Hepatocyte (in vitro differentiated cells): ENCODE measurements at regions not wholly inside any gene's neighbourhood (a gene's known extent, or its start where the extent isn't known, plus 50 kb on each side); places are given as distances from the start of the nearest gene placed in this dataset.

Experiments used
- DNase-seq: peaks from one replicate; pipeline ENCODE4 v3.0.0-alpha.2; 2016; ENCODE audit warnings: low spot score
- H2AFZ ChIP-seq: fragments of 200-600 bp; sonication (generic); 2 replicates; pipeline ENCODE4 v1.6.0; 2016; ENCODE audit warnings: antibody characterized with exemption, mild to moderate bottlenecking
- H3K27ac ChIP-seq: fragments of 200-600 bp; sonication (generic); 2 replicates; pipeline ENCODE4 v1.5.1; 2016; ENCODE audit warnings: mild to moderate bottlenecking
- H3K27me3 ChIP-seq: fragments of 200-600 bp; sonication (generic); 2 replicates; pipeline ENCODE4 v1.6.1; 2016
- H3K36me3 ChIP-seq: fragments of 200-600 bp; sonication (generic); replicated peaks from 2 replicates; pipeline ENCODE4 v1.5.1; 2016; ENCODE audit warnings: low read depth; ENCODE audit not compliant: insufficient read depth
- H3K4me1 ChIP-seq: fragments of 200-600 bp; sonication (generic); 2 replicates; pipeline ENCODE4 v1.5.1; 2016; ENCODE audit warnings: mild to moderate bottlenecking, moderate library complexity; ENCODE audit not compliant: insufficient read depth
- H3K4me2 ChIP-seq: fragments of 200-600 bp; sonication (generic); 2 replicates; pipeline ENCODE4 v1.6.0; 2016
- H3K4me3 ChIP-seq: fragments of 200-600 bp; sonication (generic); 2 replicates; pipeline ENCODE4 v1.5.1; 2016; ENCODE audit warnings: mild to moderate bottlenecking
- H3K79me2 ChIP-seq: fragments of 200-600 bp; sonication (generic); 2 replicates; pipeline ENCODE4 v1.6.0; 2017; ENCODE audit warnings: mild to moderate bottlenecking
- H3K9me2 ChIP-seq: fragments of 200-600 bp; sonication (generic); replicated peaks from 2 replicates; pipeline ENCODE4 v1.6.0; 2017; ENCODE audit warnings: mild to moderate bottlenecking; ENCODE audit not compliant: insufficient read depth
- H3K9me3 ChIP-seq: fragments of 200-600 bp; sonication (generic); 2 replicates; pipeline ENCODE4 v1.5.1; 2016; ENCODE audit warnings: low read depth, mild to moderate bottlenecking
- H4K20me1 ChIP-seq: fragments of 200-600 bp; sonication (generic); 2 replicates; pipeline ENCODE4 v1.6.0; 2016; ENCODE audit warnings: mild to moderate bottlenecking; ENCODE audit not compliant: insufficient read depth, poor library complexity, severe bottlenecking
- EZH2 ChIP-seq: fragments of 200-600 bp; sonication (generic); IDR thresholded peaks from 2 replicates; pipeline ENCODE4 v1.6.1; 2016; ENCODE audit warnings: antibody characterized with exemption, mild to moderate bottlenecking, borderline replicate concordance
- EZH2phosphoT487 ChIP-seq: fragments of 200-600 bp; sonication (generic); IDR thresholded peaks from one replicate; pipeline ENCODE4 v1.6.1; 2018; ENCODE audit warnings: antibody characterized with exemption, mild to moderate bottlenecking, low read depth, moderate library complexity; ENCODE audit not compliant: unreplicated experiment, severe bottlenecking
- WGBS: methylation state at CpG from one replicate; pipeline ENCODE4 v1.1.6; 2016; ENCODE audit warnings: low lambda C conversion rate; ENCODE audit errors: missing lambda C conversion rate; 5-methylcytosine and 5-hydroxymethylcytosine counted together
- TF ChIP-seq, protein P1 (sequence below): fragments of 200-600 bp; sonication (generic); IDR thresholded peaks from 2 replicates; pipeline ENCODE4 v1.5.1; 2016; ENCODE audit warnings: antibody characterized with exemption, mild to moderate bottlenecking; ENCODE audit not compliant: poor library complexity

DNA sequence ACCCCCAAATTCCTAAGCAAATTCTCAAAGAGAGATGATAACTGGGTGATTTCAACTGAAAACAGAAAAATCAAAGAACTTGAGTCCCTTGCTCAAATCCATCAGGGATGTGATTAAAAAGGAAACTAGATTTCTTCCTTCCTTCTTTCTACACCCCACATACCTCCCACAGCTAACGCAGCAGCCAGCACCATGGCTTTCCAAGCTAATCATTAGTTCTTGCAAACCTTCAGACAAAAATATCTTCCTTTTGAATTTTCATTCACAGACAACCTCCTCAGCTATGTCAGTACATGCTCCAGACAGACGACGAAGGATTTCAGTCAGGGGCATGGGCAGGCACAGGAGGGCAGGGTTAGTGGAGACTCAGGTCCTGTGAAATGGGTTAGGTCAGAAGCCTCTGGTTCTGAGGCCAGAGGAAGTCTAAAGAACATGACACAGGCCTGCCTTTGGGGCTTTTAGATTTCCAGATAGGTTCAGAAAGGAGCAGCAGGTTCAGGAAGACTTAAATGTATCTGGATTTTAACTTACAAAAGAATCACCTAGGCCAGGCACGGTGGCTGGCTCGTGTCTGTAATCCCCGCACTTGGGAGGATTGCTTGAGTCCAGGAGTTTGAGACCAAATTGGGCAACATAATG lies 173.7 kb upstream of the NFIB start:
- Histone ChIP-seq H3K36me3 (no peaks in the 10 kb centered on the region), H3K4me2 (no peak overlapping the region), H3K27ac (no peak overlapping the region), H2AFZ (no peak overlapping the region), H3K9me2 (no peaks in the 10 kb centered on the region), H3K27me3 (no peaks in the 10 kb centered on the region), H3K79me2 (no peaks in the 10 kb centered on the region), H4K20me1 (no peaks in the 10 kb centered on the region), H3K9me3 (no peaks in the 10 kb centered on the region), H3K4me1 (no peaks in the 10 kb centered on the region), H3K4me3 (no peak overlapping the region)
- DNase-seq = no peak
- 77% methylated on average over 6 of the region's 6 CpGs for whole genome bisulfite sequencing
- TF ChIP-seq EZH2phosphoT487 = no peak
- TF ChIP-seq, protein P1, sequence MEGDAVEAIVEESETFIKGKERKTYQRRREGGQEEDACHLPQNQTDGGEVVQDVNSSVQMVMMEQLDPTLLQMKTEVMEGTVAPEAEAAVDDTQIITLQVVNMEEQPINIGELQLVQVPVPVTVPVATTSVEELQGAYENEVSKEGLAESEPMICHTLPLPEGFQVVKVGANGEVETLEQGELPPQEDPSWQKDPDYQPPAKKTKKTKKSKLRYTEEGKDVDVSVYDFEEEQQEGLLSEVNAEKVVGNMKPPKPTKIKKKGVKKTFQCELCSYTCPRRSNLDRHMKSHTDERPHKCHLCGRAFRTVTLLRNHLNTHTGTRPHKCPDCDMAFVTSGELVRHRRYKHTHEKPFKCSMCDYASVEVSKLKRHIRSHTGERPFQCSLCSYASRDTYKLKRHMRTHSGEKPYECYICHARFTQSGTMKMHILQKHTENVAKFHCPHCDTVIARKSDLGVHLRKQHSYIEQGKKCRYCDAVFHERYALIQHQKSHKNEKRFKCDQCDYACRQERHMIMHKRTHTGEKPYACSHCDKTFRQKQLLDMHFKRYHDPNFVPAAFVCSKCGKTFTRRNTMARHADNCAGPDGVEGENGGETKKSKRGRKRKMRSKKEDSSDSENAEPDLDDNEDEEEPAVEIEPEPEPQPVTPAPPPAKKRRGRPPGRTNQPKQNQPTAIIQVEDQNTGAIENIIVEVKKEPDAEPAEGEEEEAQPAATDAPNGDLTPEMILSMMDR = no peak
- no peak for TF ChIP-seq EZH2

DNA sequence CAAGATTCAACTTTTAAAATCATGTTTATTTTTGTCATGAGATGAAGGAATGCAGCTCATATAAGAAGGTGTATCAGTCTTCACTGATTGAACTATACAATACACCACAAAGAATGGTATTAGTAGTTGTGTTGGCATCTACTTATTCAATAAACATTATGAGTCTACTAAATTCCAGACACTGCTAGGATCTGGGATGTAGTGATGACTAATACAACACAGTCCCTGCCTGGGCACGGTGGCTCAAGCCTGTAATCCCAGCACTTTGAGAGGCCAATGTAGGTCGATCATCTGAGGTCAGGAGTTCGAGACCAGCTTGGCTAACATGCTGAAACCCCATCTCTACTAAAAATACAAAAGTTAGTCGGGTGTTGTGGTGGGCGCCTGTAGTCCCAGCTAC lies 171.4 kb upstream of the NFIB start:
- H3K36me3 ChIP-seq = no peaks in the 10 kb centered on the region
- no peaks in the 10 kb centered on the region for H3K9me2 ChIP-seq
- no peaks in the 10 kb centered on the region for H3K27me3 ChIP-seq
- no peaks in the 10 kb centered on the region for H4K20me1 ChIP-seq
- no peak overlapping the region for H3K4me2 ChIP-seq
- DNase-seq = no peak
- H3K9me3 ChIP-seq = no peaks in the 10 kb centered on the region
- WGBS = 82% methylated on average over 5 of the region's 5 CpGs
- no peaks in the 10 kb centered on the region for H3K79me2 ChIP-seq
- H3K4me1 ChIP-seq = no peaks in the 10 kb centered on the region
- H2AFZ ChIP-seq = no peak overlapping the region
- H3K4me3 ChIP-seq = no peak overlapping the region
- H3K27ac ChIP-seq = no peak overlapping the region
- TF ChIP-seq EZH2 = no peak
- TF ChIP-seq EZH2phosphoT487 = no peak
- TF ChIP-seq, protein P1 = no peak

DNA sequence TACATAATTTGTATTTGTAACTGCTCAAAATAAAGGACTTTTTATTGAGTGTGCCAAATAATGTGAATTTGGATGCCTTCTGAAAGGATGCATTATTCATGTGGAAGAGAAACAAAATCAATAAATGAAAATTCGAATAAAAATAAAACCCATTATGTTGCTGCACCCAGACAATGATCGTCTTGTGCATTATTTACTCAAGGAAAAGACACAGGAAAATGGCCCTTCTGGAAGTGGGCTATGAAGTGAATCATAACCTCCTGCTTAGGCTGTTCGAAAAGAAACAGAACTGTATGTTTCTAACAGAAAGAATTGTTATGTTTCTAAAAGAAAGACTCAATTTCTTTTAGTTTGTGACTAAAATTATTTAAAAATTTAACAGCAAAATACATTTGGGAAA lies 168.9 kb upstream of the NFIB start:
- WGBS = 82% methylated on average over 3 of the region's 3 CpGs
- no peaks in the 10 kb centered on the region for H3K79me2 ChIP-seq
- H3K9me3 ChIP-seq = no peaks in the 10 kb centered on the region
- TF ChIP-seq EZH2phosphoT487 = no peak
- TF ChIP-seq, protein P1 = no peak
- no peak for TF ChIP-seq EZH2
- no peaks in the 10 kb centered on the region for H3K27me3 ChIP-seq
- H3K4me2 ChIP-seq = no peak overlapping the region
- no peak overlapping the region for H2AFZ ChIP-seq
- no peak overlapping the region for H3K27ac ChIP-seq
- H3K4me1 ChIP-seq = no peaks in the 10 kb centered on the region
- H3K4me3 ChIP-seq = no peak overlapping the region
- no peaks in the 10 kb centered on the region for H3K36me3 ChIP-seq
- DNase-seq = no peak
- H3K9me2 ChIP-seq = no peaks in the 10 kb centered on the region
- H4K20me1 ChIP-seq = no peaks in the 10 kb centered on the region

- 65% methylated on average over 3 of the region's 3 CpGs for WGBS
- TF ChIP-seq, protein P1 = no peak
- TF ChIP-seq EZH2phosphoT487 (no peak), EZH2 (no peak)
- Histone ChIP-seq H3K36me3 (no peaks in the 10 kb centered on the region), H3K4me3 (no peak overlapping the region), H3K27me3 (no peaks in the 10 kb centered on the region), H3K9me2 (no peaks in the 10 kb centered on the region), H3K4me1 (no peaks in the 10 kb centered on the region), H3K79me2 (no peaks in the 10 kb centered on the region), H3K9me3 (no peaks in the 10 kb centered on the region), H3K4me2 (no peak overlapping the region), H2AFZ (no peak overlapping the region), H4K20me1 (no peaks in the 10 kb centered on the region), H3K27ac (no peak overlapping the region)
- DNase-seq = no peak
Measured at GRCh38 chr9:14480526-14480925, 166.6 kb upstream of the NFIB start.
